H1 (cell line): ENCODE measurements at regions not wholly inside any gene's neighbourhood (a gene's known extent, or its start where the extent isn't known, plus 50 kb on each side); places are given as distances from the start of the nearest gene placed in this dataset.

Experiments
- POLR2AphosphoS5 ChIP-seq: IDR thresholded peaks from 2 replicates; pipeline ENCODE4 v1.6.1; 2011; ENCODE audit warnings: low read depth, low read length
- SP4 ChIP-seq: IDR thresholded peaks from 2 replicates; pipeline ENCODE4 v1.6.1; 2012; ENCODE audit warnings: low read length, inconsistent platforms
- TCF12 ChIP-seq: IDR thresholded peaks from 2 replicates; pipeline ENCODE4 v1.6.1; 2011; ENCODE audit warnings: low read depth, mild to moderate bottlenecking, low read length
- TF ChIP-seq, protein P1 (sequence below), 3 experiments: IDR thresholded peaks; 1 replicate in 2 of 3; 2 replicates in 1 of 3; pipeline versions ENCODE4 v1.5.1 to v1.6.1; 2011; ENCODE audit warnings: low read length in 3 of 3, mild to moderate bottlenecking in 3 of 3, inconsistent platforms in 2 of 3, low read depth in 1 of 3, moderate library complexity in 1 of 3; ENCODE audit not compliant: insufficient read depth in 1 of 3; ENCODE audit errors: control extremely low read depth in 1 of 3

DNA sequence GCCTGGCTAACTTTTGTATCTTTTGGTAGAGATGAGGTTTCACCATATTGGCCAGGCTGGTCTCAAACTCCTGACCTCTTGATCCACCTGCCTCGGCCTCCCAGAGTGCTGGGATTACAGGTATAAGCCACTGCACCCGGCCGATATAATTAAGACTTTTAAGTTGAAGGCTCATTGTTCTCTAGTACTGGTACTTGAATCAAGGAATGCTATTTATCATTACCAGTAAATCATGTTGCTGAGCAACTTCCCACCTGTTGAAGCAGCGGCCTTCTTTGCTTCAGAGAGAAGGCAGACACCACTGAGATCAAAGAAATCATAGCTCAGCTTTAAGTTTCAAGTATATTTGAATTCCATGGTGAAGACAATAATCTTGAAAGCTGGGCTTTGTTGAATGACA is 58.8 kb upstream of the TMEM163 start:
- no peak for TF ChIP-seq POLR2AphosphoS5
- TF ChIP-seq, protein P1, sequence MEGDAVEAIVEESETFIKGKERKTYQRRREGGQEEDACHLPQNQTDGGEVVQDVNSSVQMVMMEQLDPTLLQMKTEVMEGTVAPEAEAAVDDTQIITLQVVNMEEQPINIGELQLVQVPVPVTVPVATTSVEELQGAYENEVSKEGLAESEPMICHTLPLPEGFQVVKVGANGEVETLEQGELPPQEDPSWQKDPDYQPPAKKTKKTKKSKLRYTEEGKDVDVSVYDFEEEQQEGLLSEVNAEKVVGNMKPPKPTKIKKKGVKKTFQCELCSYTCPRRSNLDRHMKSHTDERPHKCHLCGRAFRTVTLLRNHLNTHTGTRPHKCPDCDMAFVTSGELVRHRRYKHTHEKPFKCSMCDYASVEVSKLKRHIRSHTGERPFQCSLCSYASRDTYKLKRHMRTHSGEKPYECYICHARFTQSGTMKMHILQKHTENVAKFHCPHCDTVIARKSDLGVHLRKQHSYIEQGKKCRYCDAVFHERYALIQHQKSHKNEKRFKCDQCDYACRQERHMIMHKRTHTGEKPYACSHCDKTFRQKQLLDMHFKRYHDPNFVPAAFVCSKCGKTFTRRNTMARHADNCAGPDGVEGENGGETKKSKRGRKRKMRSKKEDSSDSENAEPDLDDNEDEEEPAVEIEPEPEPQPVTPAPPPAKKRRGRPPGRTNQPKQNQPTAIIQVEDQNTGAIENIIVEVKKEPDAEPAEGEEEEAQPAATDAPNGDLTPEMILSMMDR (IDR thresholded peaks at IDR 0.05; ENCODE audit: control extremely low read depth in 1 of 3, insufficient read depth in 1 of 3, low read depth in 1 of 3, low read length in 3 of 3), result no peak
- TF ChIP-seq SP4, result no peak
- TF ChIP-seq TCF12, result no peak
